AG09319 (cell line): ENCODE measurements at regions not wholly inside any gene's neighbourhood (a gene's known extent, or its start where the extent isn't known, plus 50 kb on each side); places are given as distances from the start of the nearest gene placed in this dataset.

Experiments used
- DNase-seq: peaks from one replicate; pipeline ENCODE4 v3.0.0-alpha.2; 2010; ENCODE audit warnings: low read depth; ENCODE audit errors: extremely low read depth
- TF ChIP-seq, protein P1 (sequence below): IDR thresholded peaks from 2 replicates; pipeline ENCODE4 v1.5.1; 2011; ENCODE audit warnings: low read depth, mild to moderate bottlenecking, inconsistent platforms, low read length, moderate library complexity

- TF ChIP-seq, protein P1, sequence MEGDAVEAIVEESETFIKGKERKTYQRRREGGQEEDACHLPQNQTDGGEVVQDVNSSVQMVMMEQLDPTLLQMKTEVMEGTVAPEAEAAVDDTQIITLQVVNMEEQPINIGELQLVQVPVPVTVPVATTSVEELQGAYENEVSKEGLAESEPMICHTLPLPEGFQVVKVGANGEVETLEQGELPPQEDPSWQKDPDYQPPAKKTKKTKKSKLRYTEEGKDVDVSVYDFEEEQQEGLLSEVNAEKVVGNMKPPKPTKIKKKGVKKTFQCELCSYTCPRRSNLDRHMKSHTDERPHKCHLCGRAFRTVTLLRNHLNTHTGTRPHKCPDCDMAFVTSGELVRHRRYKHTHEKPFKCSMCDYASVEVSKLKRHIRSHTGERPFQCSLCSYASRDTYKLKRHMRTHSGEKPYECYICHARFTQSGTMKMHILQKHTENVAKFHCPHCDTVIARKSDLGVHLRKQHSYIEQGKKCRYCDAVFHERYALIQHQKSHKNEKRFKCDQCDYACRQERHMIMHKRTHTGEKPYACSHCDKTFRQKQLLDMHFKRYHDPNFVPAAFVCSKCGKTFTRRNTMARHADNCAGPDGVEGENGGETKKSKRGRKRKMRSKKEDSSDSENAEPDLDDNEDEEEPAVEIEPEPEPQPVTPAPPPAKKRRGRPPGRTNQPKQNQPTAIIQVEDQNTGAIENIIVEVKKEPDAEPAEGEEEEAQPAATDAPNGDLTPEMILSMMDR, result no peak
- no peak for DNase-seq
Measured at GRCh38 chr4:165787516-165788274, 85.3 kb upstream of the TLL1 start.

DNA sequence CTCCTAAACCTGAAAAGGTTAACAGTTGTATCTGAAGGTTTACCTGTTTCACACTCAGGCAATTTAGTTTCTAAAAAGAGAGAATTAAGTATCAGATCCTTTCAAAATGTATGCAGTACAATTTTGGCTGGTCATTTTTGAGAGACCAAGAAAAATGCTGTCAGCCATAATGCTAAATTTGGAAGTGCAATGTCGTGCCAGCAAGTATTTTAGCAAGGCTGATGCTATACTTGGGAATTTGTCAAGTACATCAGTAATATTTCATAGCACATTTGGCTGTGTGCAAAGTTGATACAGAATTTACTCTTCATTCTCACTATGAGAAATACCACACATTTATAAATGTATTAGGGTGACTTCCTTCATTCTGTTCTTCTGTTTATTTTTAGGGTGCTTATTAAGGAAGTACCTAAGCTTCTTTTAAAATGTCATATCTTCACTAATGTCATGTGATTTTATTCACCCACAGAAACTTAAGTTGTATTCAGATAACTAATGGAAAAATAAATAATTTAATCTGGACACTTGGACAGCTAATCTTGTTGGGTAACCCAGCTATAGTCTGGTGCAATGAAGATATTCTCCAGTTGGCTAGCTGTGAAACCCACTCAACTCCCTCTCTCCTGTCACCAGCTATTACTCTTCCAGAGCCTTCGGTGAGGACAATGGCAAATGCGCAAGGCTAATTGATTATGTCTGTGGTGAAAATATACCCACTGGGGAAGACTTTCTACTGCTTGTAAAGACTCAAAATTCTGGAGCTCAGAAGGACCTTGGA, 84.2 kb upstream of the TLL1 start:
- no peak for DNase-seq
- TF ChIP-seq, protein P1, result no peak

- DNase-seq, result no peak
Measured at GRCh38 chr4:165793236-165793635, 79.8 kb upstream of the TLL1 start.

DNA sequence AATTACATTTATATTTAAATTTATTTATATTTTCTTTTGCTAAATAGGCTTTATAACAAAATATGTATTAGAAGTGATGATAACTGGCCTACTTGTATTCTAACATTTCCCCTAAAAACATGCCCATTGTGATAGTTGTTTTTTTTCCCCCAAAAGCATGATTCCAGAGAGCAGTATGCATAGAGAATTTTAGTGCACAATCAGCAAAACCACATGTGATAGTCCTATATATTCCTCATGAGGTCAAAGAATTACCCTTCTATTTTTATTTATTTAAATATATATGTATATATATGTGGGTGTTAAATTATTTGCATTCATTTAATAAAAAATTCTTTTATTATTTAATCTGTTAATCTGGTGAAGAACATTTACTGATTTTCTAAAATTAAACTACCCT, 78.2 kb upstream of the TLL1 start:
- TF ChIP-seq, protein P1, result no peak
- DNase-seq, result no peak

More at GRCh38 chr4:165793236-165793635, 79.8 kb upstream of the TLL1 start:
- TF ChIP-seq, protein P1, result no peak

DNA sequence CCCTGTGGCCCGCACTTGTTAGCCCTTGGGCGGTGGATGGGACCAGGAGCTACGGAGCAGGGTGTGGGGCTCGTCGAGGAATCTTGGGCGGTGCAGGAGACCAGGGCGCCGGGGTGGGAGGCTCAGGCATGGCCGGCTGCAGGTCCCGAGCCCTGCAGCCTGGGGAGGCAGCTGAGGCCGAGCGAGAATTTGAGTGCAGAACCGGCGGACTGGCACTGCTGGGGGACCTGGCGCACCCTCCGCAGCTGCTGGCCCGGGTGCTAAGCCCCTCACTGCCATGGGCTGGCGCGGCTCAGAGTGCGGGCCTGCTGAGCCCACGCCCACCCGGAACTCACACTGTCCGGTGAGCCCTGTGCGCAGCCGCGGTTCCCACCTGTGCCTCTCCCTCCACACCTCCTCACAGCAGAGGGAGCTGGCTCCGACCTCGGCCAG, 73.6 kb upstream of the TLL1 start:
- no peak for DNase-seq
- TF ChIP-seq, protein P1, result no peak

DNA sequence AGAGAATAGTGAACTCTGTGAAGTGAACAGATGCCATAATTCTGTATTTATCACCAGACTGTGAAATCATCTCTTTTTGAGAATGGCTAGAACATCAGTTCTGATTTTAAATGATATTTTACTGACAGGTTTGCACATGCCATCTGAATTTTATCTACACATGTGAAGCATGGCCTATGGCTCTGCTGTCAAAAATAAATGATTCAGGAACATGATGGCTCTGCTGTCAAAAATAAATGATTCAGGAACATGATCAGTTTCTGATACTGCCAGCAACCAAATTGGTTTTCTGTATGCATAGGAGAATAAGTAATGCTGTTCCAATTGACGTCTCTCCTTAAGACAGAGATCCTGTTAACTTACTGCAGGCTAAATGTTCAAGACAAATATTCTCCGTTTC, 70.6 kb upstream of the TLL1 start:
- TF ChIP-seq, protein P1, result no peak
- DNase-seq, result no peak

- TF ChIP-seq, protein P1, result no peak
- no peak for DNase-seq
Measured at GRCh38 chr4:165803005-165803404, 70.0 kb upstream of the TLL1 start.
